ENCODE measurements at regions not wholly inside any gene's neighbourhood (a gene's known extent, or its start where the extent isn't known, plus 50 kb on each side); places are given as distances from the start of the nearest gene placed in this dataset.

- TF ChIP-seq POLR2A (IDR thresholded peaks at IDR 0.05; ENCODE audit: low read depth, low read length) (no peak), POLR2AphosphoS5 (IDR thresholded peaks at IDR 0.05; ENCODE audit: low read depth, low read length) (no peak)
Measured at GRCh38 chr1:39127513-39127912, 77.0 kb upstream of the MACF1 start.

Measured in GM12891 (cell line).